ENCODE measurements at regions not wholly inside any gene's neighbourhood (a gene's known extent, or its start where the extent isn't known, plus 50 kb on each side); places are given as distances from the start of the nearest gene placed in this dataset.

- TF ChIP-seq, protein P1, sequence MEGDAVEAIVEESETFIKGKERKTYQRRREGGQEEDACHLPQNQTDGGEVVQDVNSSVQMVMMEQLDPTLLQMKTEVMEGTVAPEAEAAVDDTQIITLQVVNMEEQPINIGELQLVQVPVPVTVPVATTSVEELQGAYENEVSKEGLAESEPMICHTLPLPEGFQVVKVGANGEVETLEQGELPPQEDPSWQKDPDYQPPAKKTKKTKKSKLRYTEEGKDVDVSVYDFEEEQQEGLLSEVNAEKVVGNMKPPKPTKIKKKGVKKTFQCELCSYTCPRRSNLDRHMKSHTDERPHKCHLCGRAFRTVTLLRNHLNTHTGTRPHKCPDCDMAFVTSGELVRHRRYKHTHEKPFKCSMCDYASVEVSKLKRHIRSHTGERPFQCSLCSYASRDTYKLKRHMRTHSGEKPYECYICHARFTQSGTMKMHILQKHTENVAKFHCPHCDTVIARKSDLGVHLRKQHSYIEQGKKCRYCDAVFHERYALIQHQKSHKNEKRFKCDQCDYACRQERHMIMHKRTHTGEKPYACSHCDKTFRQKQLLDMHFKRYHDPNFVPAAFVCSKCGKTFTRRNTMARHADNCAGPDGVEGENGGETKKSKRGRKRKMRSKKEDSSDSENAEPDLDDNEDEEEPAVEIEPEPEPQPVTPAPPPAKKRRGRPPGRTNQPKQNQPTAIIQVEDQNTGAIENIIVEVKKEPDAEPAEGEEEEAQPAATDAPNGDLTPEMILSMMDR (conservative IDR thresholded peaks at IDR 0.05; ENCODE audit: low read depth, low read length) = no peak
- no peak for TF ChIP-seq EZH2 (IDR thresholded peaks at IDR 0.05; ENCODE audit: borderline replicate concordance, low read depth, low read length, poor library complexity, severe bottlenecking)
Measured at GRCh38 chr12:92556141-92556540, 146.6 kb upstream of the PLEKHG7 start.

All from A673 (cell line).